K562 (cell line): ENCODE measurements at regions not wholly inside any gene's neighbourhood (a gene's known extent, or its start where the extent isn't known, plus 50 kb on each side); places are given as distances from the start of the nearest gene placed in this dataset.

ENCODE experiments used
- ATAC-seq: fragments of 200-7000 bp; cut with Tn5 transposase; 3 replicates; pipeline ENCODE4 v1.9.1; 2020; ENCODE audit warnings: moderate library complexity
- BruUV-seq: library from RNA; stranded (reverse); fragments of 400-500 nt; replicated peaks from 2 replicates; lab custom pipeline; 2021; lab: Mats Ljungman, UMichigan
- CTCF ChIA-PET: fragments of 300-600 bp; formaldehyde crosslinking; extraction: SDS; loops from one replicate; lab custom pipeline; 2021; ENCODE audit warnings: low intra/inter-chr PET ratio; lab: Yijun Ruan, JAX
- POLR2A ChIA-PET: fragments of 300-600, 350-650 bp; sonication (Branson Sonifier 250); formaldehyde crosslinking; extraction: SDS; loops from one replicate; lab custom pipeline; 2021; ENCODE audit warnings: antibody characterized with exemption, inconsistent platforms; lab: Yijun Ruan, JAX
- DNase-seq, 4 experiments: peaks; one replicate each; pipeline versions ENCODE4 v3.0.0 to v3.0.0-alpha.2; 2011 to 2018; ENCODE audit warnings: low spot score in 3 of 4, mixed read lengths in 3 of 4; ENCODE audit errors: extremely low read depth in 1 of 4
- FAIRE-seq: peaks from 2 replicates; lab custom pipeline; 2011; peaks lifted over from hg19 to GRCh38; lab: Jason Lieb, UNC
- H2AFZ ChIP-seq: 2 replicates; pipeline ENCODE4 v1.6.0; 2011; ENCODE audit warnings: low read depth, low read length, control low read depth, inconsistent platforms
- H3K27ac ChIP-seq: fragments of 200-600 bp; 3 replicates; pipeline ENCODE4 v1.8.0; 2011; ENCODE audit warnings: low read depth, mild to moderate bottlenecking, control low read depth, inconsistent platforms, low read length, moderate library complexity, mixed read lengths; ENCODE audit errors: extremely low read depth
- H3K27me3 ChIP-seq, 2 experiments: fragments of 300-600 bp in 1 of 2; 2 replicates in 1 of 2; 3 replicates in 1 of 2; pipeline versions ENCODE4 v1.6.0 to v1.8.0; 2011; ENCODE audit warnings: inconsistent platforms in 2 of 2, low read length in 2 of 2, mild to moderate bottlenecking in 1 of 2, mixed read lengths in 1 of 2, moderate library complexity in 1 of 2; ENCODE audit not compliant: control insufficient read depth in 2 of 2, insufficient read depth in 2 of 2
- H3K36me3 ChIP-seq: fragments of 300-600 bp; 3 replicates; pipeline ENCODE4 v1.8.0; 2011; ENCODE audit warnings: mild to moderate bottlenecking, low read length, inconsistent platforms; ENCODE audit not compliant: control insufficient read depth, insufficient read depth
- H3K4me1 ChIP-seq, 2 experiments: fragments of 200-600 bp in 1 of 2; replicated peaks in 1 of 2; 2 replicates in 1 of 2; 3 replicates in 1 of 2; pipeline versions ENCODE4 v1.5.1 to v1.8.0; 2011; ENCODE audit warnings: inconsistent platforms in 2 of 2, low read length in 2 of 2, mild to moderate bottlenecking in 1 of 2, mixed read lengths in 1 of 2, moderate library complexity in 1 of 2; ENCODE audit not compliant: control insufficient read depth in 2 of 2, insufficient read depth in 2 of 2
- H3K4me2 ChIP-seq: 2 replicates; pipeline ENCODE4 v1.6.1; 2011; ENCODE audit warnings: low read length, control low read depth, inconsistent platforms, mixed read lengths; ENCODE audit not compliant: insufficient read depth
- H3K4me3 ChIP-seq: fragments of 200-600 bp; sonication (generic), shearing (Covaris generic); 2 replicates; pipeline ENCODE4 v1.5.1; 2016; ENCODE audit warnings: control low read depth, inconsistent platforms
- H3K79me2 ChIP-seq: fragments of 200-600 bp; 3 replicates; pipeline ENCODE4 v1.8.0; 2011; ENCODE audit warnings: low read length, inconsistent platforms; ENCODE audit not compliant: control insufficient read depth, insufficient read depth
- H3K9ac ChIP-seq, 2 experiments: 2 replicates each; pipeline versions ENCODE4 v1.6.0 to v1.6.1; 2011; ENCODE audit warnings: low read depth in 2 of 2, low read length in 2 of 2, control low read depth in 1 of 2, inconsistent platforms in 1 of 2, mild to moderate bottlenecking in 1 of 2, mixed read lengths in 1 of 2; ENCODE audit not compliant: insufficient read depth in 1 of 2
- H3K9me1 ChIP-seq: one replicate; pipeline ENCODE4 v1.6.0; 2011; ENCODE audit warnings: inconsistent platforms, mild to moderate bottlenecking, low read length, moderate library complexity; ENCODE audit not compliant: control insufficient read depth, insufficient read depth
- H3K9me3 ChIP-seq: replicated peaks from 2 replicates; pipeline ENCODE4 v1.5.1; 2011; ENCODE audit warnings: low read depth, low read length, inconsistent platforms; ENCODE audit not compliant: control insufficient read depth, insufficient read depth
- H4K20me1 ChIP-seq: replicated peaks from 2 replicates; pipeline ENCODE4 v1.6.1; 2011; ENCODE audit warnings: low read length, inconsistent platforms, mixed read lengths; ENCODE audit not compliant: control insufficient read depth, insufficient read depth
- CBX5 ChIP-seq: IDR thresholded peaks from 2 replicates; pipeline ENCODE4 v1.6.1; 2014; ENCODE audit warnings: low read depth, borderline replicate concordance
- CHD4 ChIP-seq: fragments of 200-600 bp; sonication (generic); IDR thresholded peaks from 3 replicates; pipeline ENCODE4 v1.6.1; 2012; ENCODE audit warnings: low read depth, mild to moderate bottlenecking, mixed read lengths, low read length, inconsistent platforms; ENCODE audit not compliant: insufficient read depth, insufficient replicate concordance, poor library complexity, severe bottlenecking
- DIDO1 ChIP-seq: fragments of 450-650 bp; IDR thresholded peaks from 2 replicates; pipeline ENCODE4 v1.6.1; 2016; ENCODE audit warnings: low read depth, missing biosample characterization, missing genetic modification characterization
- EZH2 ChIP-seq: IDR thresholded peaks from 2 replicates; pipeline ENCODE4 v1.6.1; 2012; ENCODE audit warnings: low read depth, mild to moderate bottlenecking, inconsistent platforms, low read length, borderline replicate concordance
- HEY1 ChIP-seq: fragments of 250-450 bp; sonication (Bioruptor Pico); IDR thresholded peaks from 2 replicates; pipeline ENCODE4 v1.5.0; 2020; ENCODE audit warnings: mild to moderate bottlenecking, moderate library complexity, borderline replicate concordance
- KLF10 ChIP-seq: fragments of 250-450 bp; sonication (Bioruptor Pico); IDR thresholded peaks from 2 replicates; pipeline ENCODE4 v1.6.1; 2021; ENCODE audit warnings: matching md5 sums
- NR0B1 ChIP-seq: fragments of 450-650 bp; IDR thresholded peaks from one replicate; pipeline ENCODE4 v1.6.1; 2018; ENCODE audit warnings: mild to moderate bottlenecking, moderate library complexity; ENCODE audit not compliant: partially characterized antibody
- POLR2G ChIP-seq: fragments of 200-400 bp; formaldehyde crosslinking; IDR thresholded peaks from 2 replicates; pipeline ENCODE4 v1.6.1; 2017; ENCODE audit warnings: low read depth, mild to moderate bottlenecking, antibody characterized with exemption, low read length, moderate library complexity
- POLR3G ChIP-seq: IDR thresholded peaks from 2 replicates; pipeline ENCODE4 v1.6.1; 2011; ENCODE audit not compliant: insufficient read length, insufficient replicate concordance; ENCODE audit errors: extremely low read depth
- SIN3B ChIP-seq: fragments of 450-650 bp; IDR thresholded peaks from 2 replicates; pipeline ENCODE4 v1.6.1; 2017; ENCODE audit warnings: low read depth, mild to moderate bottlenecking, moderate library complexity
- ZNF263 ChIP-seq: sonication (generic); formaldehyde crosslinking; IDR thresholded peaks from 2 replicates; pipeline ENCODE4 v1.8.0; 2022; ENCODE audit warnings: mild to moderate bottlenecking, missing genetic modification reagents, borderline replicate concordance
- ZNF324 ChIP-seq: fragments of 250-450 bp; sonication (Bioruptor Pico); IDR thresholded peaks from 2 replicates; pipeline ENCODE4 v1.4.0; 2020; ENCODE audit warnings: mild to moderate bottlenecking
- ZNF431 ChIP-seq: sonication (generic); formaldehyde crosslinking; IDR thresholded peaks from 2 replicates; pipeline ENCODE4 v1.8.0; 2022; ENCODE audit warnings: mild to moderate bottlenecking, missing genetic modification reagents
- WGBS: fragments of 100-300 bp; shearing (Covaris generic); methylation state at CpG from one replicate; pipeline ENCODE4 v1.1.6; 2016; ENCODE audit warnings: low coverage, mixed read lengths; ENCODE audit not compliant: insufficient coverage; ENCODE audit errors: missing lambda C conversion rate; 5-methylcytosine and 5-hydroxymethylcytosine counted together
- in situ Hi-C: fragments of 300-500 bp; cut with MboI; formaldehyde crosslinking; loops from 4 replicates; pipeline ENCODE4 v1.15.0; 2018; ENCODE audit warnings: inconsistent platforms, mixed read lengths
- intact Hi-C: fragments of 100-400 bp; cut with micrococcal nuclease; formaldehyde crosslinking; loops from 2 replicates; pipeline ENCODE4 v1.14.2; 2022
- TF ChIP-seq, protein P1 (sequence below), 2 experiments: IDR thresholded peaks in 1 of 2; conservative IDR thresholded peaks in 1 of 2; 2 replicates each; pipeline ENCODE4 v1.6.1; 2016; ENCODE audit warnings: low read depth in 2 of 2, mild to moderate bottlenecking in 1 of 2, missing compliant biosample characterization in 1 of 2, missing genetic modification characterization in 1 of 2, moderate library complexity in 1 of 2
- TF ChIP-seq, protein P2 (sequence below): sonication (generic); formaldehyde crosslinking; IDR thresholded peaks from 2 replicates; pipeline ENCODE4 v1.8.0; 2022; ENCODE audit warnings: mild to moderate bottlenecking, missing genetic modification reagents

DNA sequence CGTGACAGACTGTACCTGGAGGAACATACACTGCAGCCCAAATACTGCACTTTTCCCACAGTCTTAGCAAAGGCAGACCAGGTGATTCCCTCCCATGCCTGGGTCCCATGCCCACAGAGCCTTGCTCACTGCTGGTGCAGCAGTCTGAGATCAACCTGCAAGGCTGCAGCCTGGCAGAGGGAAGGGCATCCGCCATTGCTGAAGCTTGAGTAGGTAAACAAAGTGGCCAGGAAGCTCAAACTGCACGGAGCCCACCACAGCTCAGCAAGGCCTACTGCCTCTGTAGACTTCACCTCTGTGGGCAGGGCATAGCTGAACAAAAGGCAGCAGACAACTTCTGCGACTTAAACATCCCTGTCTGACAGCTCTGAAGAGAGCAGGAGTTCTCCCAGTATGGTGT is 597.8 kb upstream of the MBL2 start:
- CTCF ChIA-PET = no interaction called here
- Histone ChIP-seq H3K4me2 (no peak overlapping the region), H4K20me1 (no peaks in the 10 kb centered on the region), H3K27ac (no peak overlapping the region), H3K9me1 (no peaks in the 10 kb centered on the region), H3K9ac (no peak overlapping the region), H3K79me2 (no peaks in the 10 kb centered on the region), H3K9me3 (no peaks in the 10 kb centered on the region; the same call in 1 of the 2 replicates), H3K4me1 (no peaks in the 10 kb centered on the region), H3K27me3 (no peaks in the 10 kb centered on the region), H3K36me3 (no peaks in the 10 kb centered on the region), H3K4me3 (no peak overlapping the region), H2AFZ (no peak overlapping the region)
- in situ Hi-C loops = no loop called here
- ATAC-seq (no peak), FAIRE-seq (no peak), DNase-seq (no peak)
- POLR2A ChIA-PET = no interaction called here
- WGBS = 0% methylated on average over 4 of the region's 4 CpGs
- no TSS peak for BruUV-seq
- intact Hi-C loops = no loop called here
- TF ChIP-seq SIN3B (no peak), HEY1 (CRISPR knock-in tag) (no peak), CHD4 (no peak), EZH2 (no peak), ZNF431 (CRISPR knock-in tag) (no peak), KLF10 (no peak), CBX5 (no peak), DIDO1 (tag) (no peak), POLR2G (no peak), ZNF263 (no peak), POLR3G (no peak), NR0B1 (no peak), ZNF324 (CRISPR knock-in tag) (no peak)
- TF ChIP-seq, protein P1, sequence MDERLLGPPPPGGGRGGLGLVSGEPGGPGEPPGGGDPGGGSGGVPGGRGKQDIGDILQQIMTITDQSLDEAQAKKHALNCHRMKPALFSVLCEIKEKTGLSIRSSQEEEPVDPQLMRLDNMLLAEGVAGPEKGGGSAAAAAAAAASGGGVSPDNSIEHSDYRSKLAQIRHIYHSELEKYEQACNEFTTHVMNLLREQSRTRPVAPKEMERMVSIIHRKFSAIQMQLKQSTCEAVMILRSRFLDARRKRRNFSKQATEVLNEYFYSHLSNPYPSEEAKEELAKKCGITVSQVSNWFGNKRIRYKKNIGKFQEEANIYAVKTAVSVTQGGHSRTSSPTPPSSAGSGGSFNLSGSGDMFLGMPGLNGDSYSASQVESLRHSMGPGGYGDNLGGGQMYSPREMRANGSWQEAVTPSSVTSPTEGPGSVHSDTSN (CRISPR knock-in tag; IDR thresholded peaks at IDR 0.05; ENCODE audit: low read depth) = no peak
- TF ChIP-seq, protein P1 (tag; conservative IDR thresholded peaks at IDR 0.05; ENCODE audit: low read depth) = no peak
- TF ChIP-seq, protein P2, sequence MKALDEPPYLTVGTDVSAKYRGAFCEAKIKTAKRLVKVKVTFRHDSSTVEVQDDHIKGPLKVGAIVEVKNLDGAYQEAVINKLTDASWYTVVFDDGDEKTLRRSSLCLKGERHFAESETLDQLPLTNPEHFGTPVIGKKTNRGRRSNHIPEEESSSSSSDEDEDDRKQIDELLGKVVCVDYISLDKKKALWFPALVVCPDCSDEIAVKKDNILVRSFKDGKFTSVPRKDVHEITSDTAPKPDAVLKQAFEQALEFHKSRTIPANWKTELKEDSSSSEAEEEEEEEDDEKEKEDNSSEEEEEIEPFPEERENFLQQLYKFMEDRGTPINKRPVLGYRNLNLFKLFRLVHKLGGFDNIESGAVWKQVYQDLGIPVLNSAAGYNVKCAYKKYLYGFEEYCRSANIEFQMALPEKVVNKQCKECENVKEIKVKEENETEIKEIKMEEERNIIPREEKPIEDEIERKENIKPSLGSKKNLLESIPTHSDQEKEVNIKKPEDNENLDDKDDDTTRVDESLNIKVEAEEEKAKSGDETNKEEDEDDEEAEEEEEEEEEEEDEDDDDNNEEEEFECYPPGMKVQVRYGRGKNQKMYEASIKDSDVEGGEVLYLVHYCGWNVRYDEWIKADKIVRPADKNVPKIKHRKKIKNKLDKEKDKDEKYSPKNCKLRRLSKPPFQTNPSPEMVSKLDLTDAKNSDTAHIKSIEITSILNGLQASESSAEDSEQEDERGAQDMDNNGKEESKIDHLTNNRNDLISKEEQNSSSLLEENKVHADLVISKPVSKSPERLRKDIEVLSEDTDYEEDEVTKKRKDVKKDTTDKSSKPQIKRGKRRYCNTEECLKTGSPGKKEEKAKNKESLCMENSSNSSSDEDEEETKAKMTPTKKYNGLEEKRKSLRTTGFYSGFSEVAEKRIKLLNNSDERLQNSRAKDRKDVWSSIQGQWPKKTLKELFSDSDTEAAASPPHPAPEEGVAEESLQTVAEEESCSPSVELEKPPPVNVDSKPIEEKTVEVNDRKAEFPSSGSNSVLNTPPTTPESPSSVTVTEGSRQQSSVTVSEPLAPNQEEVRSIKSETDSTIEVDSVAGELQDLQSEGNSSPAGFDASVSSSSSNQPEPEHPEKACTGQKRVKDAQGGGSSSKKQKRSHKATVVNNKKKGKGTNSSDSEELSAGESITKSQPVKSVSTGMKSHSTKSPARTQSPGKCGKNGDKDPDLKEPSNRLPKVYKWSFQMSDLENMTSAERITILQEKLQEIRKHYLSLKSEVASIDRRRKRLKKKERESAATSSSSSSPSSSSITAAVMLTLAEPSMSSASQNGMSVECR (CRISPR knock-in tag) = no peak
